ENCODE measurements at regions not wholly inside any gene's neighbourhood (a gene's known extent, or its start where the extent isn't known, plus 50 kb on each side); places are given as distances from the start of the nearest gene placed in this dataset.
"Not testable (repeated sequence)": the region's sequence is repeated elsewhere in the genome, so short reads cannot be mapped to it uniquely, and the experiment has no call there.

DNA sequence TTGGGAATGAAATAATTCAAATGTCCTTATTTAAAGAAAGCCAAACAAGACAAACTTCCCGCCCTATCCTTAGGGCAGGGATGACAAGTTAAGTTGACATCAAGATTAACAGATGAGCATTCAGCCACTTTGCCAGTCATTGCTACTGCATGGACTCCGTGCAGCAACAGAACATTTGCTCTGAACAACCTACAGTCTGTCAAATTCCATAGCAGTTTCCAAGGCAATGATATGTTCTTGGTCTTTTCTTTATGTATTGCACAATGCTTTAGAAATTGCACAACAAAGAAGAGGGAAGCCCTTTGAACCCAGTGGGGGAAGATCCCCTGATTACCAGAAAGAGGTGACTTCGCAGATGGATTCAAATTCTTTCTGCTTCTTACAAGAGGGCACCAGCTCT lies 269.8 kb downstream of the BCAT1 start:
- intact Hi-C loops (cut with micrococcal nuclease), result no loop called here

DNA sequence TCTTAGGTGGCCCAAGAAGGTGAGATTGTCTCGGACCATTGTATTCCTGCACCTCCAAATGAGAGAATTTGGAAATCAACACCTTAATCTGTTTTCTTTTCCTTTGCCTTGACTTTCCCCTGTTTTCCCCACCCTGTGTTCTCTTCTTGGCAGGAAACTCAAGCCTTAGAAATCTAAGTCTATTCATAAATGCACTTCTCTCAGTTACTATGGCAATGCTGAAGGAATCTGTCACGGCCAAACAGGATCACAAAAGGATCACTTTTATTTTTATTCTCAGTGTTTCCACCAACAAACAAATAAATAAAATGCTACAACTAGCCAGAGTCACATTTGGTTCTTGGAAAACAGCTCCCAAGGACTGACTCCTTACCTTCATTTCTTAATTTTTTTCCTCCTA lies 270.5 kb downstream of the BCAT1 start:
- intact Hi-C loops (cut with micrococcal nuclease), result no loop called here

DNA sequence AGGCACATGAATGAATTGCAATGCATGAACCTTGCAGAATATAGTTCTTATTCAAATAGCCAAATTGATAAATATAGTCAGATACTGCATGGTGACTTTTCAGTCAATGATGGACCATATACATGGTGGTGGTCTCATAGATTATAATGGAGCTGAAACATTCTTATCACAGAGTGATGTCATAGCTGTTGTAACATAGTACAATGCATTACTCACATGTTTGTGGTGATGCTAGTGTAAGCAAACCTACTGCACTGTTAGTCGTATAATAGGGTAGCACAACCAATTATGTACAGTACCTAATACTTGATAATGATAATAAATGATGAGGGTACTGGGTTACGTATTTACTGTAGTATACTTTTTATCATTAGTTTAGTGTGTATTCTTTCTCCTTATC lies 280.3 kb downstream of the BCAT1 start:
- intact Hi-C loops (cut with micrococcal nuclease), result no loop called here

DNA sequence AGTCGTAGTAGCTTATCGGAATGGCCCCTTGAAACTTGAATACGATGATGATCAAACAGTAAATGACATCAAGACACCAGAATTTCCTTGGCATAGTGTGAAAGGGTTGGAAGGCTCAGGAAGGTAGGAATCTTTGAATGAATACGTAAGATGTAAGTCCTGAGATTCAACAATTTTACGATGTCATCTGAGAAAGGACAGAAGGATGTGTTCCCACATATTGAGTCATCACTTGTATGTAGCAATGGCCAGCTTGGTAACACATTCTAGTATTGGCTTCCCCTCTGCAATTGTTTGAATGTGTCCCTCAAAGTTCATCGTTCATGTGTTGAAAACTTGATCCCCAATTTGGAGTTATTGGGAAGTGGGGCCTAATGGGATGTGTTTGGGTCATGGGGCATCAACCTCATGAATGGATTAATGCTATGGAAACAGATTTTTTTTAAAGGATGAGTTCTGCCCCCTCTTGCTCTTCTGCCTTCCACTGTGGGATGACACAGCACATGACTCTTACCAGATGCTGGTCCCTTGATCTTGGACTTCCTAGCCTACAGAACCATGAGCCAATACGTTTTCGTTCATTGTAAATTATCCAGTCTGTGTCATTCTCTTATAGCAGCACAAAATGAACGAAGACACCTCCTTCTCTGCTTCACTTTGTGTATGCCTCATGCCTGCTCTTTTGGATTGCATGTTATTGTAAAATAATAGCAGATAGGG lies 284.6 kb downstream of the BCAT1 start:
- intact Hi-C loops (cut with micrococcal nuclease), result no loop called here

DNA sequence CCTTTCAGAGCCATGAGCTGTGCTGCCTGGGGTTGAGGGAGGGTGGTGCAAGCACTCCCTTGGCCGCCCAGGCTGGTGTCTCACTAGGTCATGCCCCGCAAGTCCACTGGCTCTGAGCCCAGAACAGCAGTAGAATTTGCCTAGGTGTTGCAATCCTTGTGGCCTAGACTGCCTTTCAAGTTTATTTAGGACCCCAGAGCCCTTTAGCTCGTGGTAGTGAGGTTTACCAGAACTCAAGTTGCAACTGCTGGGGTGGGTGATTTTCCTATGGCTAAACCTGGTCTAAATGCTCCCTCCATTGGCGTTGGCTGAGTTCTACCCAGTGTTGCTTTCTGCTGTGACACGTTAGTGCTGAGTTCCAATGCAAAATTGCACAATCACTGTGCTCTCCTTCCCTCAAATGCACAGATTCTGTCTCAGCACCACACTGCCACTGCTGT lies 287.2 kb downstream of the BCAT1 start:
- intact Hi-C loops (cut with micrococcal nuclease), result no loop called here

DNA sequence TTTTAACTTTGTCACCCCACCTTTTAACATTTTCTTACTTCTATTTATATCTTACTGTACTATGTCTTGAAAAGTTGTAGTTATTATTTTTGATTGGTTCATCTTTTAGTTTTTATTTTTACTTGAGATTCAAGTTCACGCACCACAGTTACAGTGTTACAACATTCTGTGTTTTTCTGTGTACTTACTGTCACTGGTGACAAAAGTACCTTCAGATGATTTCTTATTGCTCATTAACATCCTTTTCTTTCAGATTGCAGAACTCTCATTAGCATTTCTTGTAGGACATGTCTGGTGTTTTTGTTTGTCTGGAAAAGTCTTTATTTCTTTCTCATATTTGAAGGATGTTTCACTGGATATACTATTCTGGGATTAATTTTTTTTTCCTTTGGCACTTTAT lies 289.9 kb downstream of the BCAT1 start:
- intact Hi-C loops (cut with micrococcal nuclease), result no loop called here

DNA sequence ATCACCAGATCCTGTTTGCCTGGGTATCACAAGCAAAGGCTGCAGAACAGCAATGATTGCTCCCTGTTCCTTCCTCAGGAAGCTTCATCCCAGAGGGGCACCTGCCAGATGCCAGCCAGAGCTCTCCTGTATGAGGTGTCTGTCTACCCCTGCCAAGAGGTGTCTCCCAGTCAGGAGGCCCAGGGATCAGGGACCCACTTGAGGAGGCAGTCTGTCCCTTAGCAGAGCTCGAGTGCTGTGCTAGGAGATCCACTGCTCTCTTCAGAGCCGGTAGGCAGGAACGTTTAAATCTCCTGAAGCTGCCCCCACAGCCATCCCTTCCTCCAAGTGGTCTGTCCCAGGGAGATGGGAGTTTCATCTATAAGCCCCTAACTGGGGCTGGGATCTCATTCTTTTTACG lies 294.6 kb downstream of the BCAT1 start:
- intact Hi-C loops (cut with micrococcal nuclease), result not testable (repeated sequence)

DNA sequence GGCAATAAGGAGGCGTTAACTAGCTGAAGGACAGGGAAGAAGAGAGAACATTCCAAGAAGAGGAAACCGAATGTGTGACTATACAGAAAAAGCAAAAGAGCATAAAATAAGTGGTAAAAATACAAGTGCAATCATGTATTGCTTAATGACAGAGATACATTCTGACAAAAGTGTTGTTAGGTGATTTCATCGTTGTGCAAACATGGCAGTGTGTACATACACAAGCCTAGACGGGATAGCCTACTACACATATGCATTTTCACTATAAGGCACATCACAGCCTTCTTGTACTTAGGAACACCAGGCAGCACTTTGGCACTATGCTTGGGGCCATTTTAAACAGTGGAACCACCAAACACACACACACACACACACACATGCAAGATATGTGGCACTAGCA lies 299.3 kb downstream of the BCAT1 start:
- intact Hi-C loops (cut with micrococcal nuclease), result no loop called here

DNA sequence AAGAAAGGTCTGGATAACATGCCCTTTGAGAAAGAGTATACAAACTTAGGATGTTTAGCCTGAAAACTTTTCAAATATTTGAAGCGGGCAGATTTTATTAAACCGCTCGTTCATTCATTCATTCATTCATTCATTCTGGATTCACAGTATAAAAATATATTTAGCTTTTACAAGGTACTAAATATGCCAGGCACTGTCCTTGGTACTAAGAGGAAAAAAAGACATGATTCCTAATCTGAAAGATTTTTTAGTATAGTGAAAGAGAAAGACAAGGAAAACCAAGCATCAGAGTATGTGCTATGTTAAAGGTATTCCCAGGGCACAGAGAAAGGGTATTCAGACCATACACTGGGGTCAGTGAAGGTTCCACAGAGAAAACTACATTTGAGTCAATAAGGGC lies 299.7 kb downstream of the BCAT1 start:
- intact Hi-C loops (cut with micrococcal nuclease), result no loop called here

DNA sequence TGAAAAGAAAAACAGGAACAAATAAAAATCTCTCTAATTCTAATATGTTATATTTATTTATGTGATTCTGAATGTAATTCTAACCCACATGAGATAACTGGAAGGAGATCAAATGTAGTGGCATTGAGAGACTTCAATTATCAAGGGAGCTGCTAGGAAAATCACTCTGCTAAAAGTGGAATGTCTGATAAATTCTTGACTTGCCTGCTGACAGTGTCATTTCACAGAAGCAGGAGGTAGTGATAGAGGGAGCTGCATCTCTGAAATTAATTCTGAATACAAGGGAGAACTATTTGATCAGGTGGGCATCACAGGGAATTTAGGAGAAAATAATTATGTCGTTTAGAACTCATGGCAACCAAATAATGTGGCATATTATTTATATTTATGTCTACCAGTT lies 303.6 kb downstream of the BCAT1 start:
- intact Hi-C loops (cut with micrococcal nuclease), result no loop called here

DNA sequence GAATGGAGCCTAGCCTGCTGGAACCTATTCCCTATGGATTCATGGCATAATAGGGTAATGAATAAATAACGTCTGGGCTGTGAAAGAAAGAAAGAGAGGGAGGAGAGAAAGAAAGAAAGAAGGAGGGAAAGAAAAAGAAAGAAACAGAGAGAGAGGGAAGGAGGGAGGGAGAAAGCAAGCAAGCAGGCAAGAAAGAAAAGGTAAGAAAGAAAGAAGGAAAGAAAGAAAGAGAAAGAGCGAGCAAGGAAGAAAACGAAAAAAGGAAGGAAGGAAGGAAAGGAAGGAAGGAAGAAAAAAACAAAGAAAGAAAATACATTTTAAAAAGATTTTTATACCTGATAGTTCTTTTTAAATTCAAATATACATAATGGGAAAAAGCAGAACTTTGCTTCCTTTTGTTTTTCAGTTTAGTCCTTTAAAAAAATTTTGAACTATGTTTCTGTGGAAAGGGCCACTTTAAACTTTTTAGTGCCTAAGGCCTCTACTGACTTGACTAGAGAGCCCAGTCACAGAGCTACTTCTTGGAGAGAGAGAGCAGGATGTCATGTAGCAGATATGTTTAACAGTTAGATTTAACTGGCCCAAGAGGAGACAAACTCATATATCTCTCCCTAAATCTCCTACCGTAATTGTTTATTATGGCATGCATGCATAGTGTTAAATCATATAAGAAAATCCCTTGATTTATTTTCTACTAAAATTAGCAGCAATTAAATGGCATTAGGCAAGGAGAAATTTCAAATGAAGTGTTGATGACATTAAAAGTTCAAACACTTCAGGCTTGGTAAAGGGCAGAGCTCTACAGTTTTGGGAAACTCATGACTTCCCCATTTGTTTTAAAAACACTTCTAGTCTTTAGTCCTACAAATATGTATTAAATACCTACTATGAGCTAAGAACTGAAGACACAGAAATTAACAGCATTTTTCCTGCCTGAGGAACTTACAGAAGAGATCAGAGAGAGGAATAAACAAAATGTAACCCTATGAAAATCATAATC lies 305.5 kb downstream of the BCAT1 start:
- intact Hi-C loops (cut with micrococcal nuclease), result no loop called here

DNA sequence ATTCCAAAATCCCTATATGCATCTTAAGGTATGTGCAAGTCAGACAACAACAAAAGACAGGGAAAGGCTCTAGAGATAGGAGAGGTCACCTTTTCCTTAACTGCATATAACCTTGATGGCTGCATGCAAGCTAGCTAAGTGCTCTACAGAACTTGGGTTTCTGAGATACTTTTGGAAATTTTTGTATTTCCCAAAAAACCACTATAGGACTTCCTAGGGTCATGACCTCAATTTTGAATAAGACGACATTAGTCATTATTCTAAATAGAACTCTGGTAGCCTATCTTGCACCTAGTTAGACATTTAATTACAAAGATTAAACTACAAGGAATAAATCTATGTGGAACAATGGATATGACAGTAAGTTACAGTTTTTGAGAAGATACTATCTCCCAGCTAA lies 309.3 kb downstream of the BCAT1 start:
- intact Hi-C loops (cut with micrococcal nuclease), result no loop called here

DNA sequence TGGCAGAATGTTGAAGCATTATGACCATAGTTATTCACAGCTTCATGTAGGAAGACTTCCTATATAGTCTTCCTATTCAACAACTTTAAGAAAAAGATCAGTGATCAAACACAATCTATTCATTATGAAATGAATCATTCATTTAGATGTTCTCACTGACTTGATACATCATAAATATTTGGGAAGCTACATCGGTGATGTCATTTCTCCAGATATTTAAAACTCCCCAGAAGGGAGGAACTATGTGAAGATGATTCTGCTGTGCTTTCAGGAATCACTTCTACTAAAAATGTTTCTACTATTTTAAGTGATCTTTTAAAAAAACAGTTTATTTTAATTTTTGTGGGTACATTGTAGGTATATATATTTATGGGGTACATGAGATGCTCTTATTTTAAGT lies 316.4 kb downstream of the BCAT1 start:
- intact Hi-C loops (cut with micrococcal nuclease), result no loop called here

DNA sequence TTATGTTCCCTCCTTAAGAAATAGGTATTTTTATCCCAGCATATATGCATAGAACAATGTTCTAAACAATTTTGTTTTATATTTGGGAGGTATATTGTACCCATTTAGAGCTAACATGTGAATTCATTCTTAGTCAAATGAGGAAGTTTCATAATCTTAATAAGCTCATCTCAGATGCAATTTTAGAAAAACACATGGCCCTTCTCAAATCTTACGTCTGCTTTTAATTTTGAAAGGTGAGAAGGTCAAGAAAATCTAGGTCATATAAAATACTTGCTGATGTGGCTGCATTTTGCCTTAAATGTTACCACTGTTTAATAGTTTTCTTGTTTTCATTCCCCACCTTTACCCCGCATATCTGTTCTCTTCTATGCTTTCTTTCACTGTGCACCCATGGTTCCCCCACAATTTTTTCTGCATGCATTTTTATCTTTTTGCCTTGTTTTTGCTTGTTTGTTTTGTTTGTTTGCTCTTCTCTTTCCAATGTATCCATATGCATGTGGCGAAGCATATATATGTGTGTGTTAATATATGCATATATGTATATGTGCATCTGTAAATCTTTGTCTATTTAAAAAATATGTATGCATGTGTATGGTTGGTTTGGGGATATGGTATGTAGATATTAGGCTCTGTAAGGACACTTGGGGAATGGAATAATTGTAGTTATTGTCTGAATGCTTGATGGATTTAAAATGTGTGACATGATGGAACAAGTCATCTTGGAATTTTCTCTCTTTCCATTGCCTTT lies 317.1 kb downstream of the BCAT1 start:
- intact Hi-C loops (cut with micrococcal nuclease), result no loop called here

DNA sequence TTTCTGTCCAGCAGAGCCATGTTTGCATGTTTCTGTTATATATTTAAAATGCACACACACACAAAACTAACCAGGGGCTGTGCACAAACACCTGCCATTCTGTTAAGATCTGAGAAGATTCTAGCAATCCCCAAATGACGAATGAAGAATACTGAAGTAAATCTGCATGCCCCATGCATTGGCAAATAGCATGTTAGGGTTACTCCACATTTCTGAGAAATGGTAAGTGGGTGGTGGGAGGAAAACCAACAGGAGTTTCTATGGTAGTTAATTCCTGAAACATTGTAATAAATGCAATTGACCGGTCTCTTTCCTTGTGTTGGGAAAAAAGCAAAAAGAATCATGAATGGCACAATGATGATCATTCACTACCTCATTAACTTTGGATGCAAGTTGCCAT lies 318.0 kb downstream of the BCAT1 start:
- intact Hi-C loops (cut with micrococcal nuclease), result no loop called here

DNA sequence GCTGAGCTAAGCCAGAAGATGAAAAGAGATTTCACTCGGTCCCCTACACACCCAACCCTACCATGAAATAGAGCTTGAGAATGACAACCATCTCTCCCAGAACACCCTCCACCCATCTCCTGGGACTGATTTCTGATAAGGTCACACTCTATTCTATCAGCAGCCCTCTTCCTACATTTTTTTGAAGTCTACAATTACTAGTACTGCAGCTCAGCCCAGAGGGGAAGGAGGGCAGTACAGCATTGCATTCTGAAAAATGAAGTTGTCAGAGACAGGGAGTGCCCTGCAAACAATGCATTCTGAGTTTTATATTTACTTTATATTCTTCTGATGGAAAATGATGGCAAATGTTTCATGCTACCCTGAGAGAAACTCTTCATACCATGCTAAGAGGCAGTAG lies 318.5 kb downstream of the BCAT1 start:
- intact Hi-C loops (cut with micrococcal nuclease), result no loop called here

DNA sequence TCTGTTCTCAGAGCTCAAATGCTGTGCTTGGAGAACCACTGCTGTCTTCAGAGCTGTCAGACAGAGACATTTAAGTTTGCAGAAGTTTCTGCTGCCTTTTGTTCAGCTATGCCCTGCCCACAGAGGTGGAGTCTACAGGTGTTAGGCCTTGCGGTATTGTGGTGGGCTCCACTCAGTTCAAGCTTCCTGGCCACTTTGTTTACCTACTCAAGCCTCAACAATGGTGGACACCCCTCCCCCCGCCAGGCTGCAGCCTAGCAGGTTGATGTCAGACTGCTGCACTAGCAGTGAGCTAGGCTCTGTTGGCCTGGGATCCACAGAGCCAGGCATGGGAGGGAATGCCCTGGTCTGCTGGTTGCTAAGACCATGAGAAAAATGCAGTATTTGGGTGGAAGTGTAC lies 323.8 kb downstream of the BCAT1 start:
- intact Hi-C loops (cut with micrococcal nuclease), result no loop called here

DNA sequence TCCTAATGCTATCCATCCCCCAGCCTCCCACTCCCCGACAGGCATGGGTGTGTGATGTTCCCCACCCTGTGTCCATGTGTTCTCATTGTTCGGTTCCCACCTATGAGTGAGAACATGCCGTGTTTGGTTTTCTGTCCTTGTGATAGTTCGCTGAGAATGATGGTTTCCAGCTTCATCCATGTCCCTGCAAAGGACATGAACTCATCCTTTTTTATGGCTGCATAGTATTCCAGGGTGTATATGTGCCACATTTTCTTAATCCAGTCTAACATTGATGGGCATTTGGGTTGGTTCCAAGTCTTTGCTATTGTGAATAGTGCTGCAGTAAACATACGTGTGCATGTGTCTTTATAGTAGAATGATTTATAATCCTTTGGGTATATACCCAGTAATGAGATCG lies 328.9 kb downstream of the BCAT1 start:
- intact Hi-C loops (cut with micrococcal nuclease), result not testable (repeated sequence)

DNA sequence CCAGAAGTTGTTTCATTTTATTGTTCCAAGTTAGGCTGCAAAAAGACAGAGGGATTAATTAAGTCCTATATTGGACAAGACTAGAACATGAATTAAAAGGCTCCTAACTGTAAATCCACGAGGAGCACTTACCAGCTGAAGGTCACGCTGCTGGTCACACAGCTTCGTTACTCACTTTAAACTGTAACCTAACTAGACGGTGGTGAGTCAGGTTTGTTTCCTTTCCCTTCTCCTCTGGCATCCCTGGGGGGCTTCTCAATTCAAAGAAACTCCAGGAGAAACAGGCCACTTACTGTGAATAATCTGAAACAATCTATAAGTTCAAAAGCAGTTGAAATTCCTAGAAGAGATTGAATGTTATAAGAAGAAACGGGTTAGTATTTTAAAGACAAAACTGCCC lies 331.4 kb downstream of the BCAT1 start:
- intact Hi-C loops (cut with micrococcal nuclease), result no loop called here

DNA sequence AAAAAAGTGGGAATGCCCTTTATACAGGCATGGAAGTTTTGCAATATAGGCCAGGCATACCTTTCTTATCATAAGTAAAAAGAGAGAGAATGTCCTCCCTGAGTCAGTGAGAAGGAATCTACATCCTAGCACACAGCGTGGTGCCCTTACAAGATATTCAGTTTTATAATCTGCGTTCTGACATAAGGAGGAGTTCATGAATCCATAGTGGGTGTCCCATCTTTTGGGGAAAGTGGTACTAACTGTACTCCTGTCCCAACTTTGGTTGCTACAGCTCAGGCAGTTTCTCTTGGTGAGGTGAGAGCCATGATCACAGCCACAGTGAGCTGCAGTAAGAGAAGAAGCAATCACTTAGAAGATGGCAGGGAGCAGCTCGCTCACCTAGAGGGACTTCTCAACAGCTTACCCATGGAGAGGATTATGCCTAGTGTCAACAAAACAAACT lies 332.9 kb downstream of the BCAT1 start:
- intact Hi-C loops (cut with micrococcal nuclease), result no loop called here

DNA sequence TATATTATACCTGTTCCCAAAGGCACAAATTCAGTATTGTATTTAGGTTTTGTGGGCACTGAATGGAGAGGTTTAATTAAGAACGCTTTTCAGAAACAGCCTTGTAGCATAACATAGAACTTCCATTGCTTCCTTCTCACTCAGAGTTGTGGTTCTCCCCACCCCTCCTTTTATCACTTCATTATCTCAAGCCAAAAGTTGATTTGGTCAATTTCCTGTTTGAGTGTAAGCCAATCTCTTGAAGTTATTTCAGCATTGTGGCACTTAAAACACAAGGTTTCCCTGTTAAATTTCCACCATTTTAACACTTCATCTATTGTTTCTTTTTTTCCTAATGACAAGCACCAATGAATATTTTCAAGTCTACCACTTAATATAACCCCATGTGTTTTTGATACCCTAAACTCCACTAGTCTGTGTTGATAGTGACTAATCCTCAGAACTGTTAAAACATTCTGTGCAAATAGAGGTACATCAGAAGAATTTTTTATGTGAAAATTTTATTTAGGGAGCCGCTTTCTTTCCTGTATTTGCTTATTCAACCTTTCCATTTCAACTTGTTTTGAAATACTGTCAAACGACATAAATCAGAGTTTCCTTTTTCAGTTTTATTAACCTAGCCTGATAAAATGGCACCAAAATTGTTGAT lies 340.1 kb downstream of the BCAT1 start:
- intact Hi-C loops (cut with micrococcal nuclease), result no loop called here
